Right atrium auricular region (tissue), 2 donors: ENCODE measurements at regions not wholly inside any gene's neighbourhood (a gene's known extent, or its start where the extent isn't known, plus 50 kb on each side); places are given as distances from the start of the nearest gene placed in this dataset.

Experiments
- DNase-seq: peaks from one replicate; pipeline ENCODE4 v3.0.0-alpha.2; 2019; ENCODE audit warnings: low spot score
- H3K27ac ChIP-seq, 2 donors: fragments of 200-600 bp; sonication (generic); 1 replicate in 1 of 2; 2 replicates in 1 of 2; pipeline ENCODE4 v1.5.1; 2016 to 2019
- H3K27me3 ChIP-seq, 2 donors: fragments of 200-600 bp; sonication (generic); one replicate each; pipeline versions ENCODE4 v1.5.1 to v1.6.0; 2017 to 2019
- H3K36me3 ChIP-seq: fragments of 200-600 bp; sonication (generic); one replicate; pipeline ENCODE4 v1.5.1; 2016
- H3K4me1 ChIP-seq, 2 donors: fragments of 200-600 bp; sonication (generic); one replicate each; pipeline versions ENCODE4 v1.5.1 to v1.6.0; 2017 to 2019
- H3K4me3 ChIP-seq, 2 donors: fragments of 200-600 bp; sonication (generic); 1 replicate in 1 of 2; 2 replicates in 1 of 2; pipeline ENCODE4 v1.5.1; 2017 to 2019; ENCODE audit warnings: mild to moderate bottlenecking in 1 of 2, moderate library complexity in 1 of 2
- H3K9me3 ChIP-seq, 2 donors: fragments of 200-600 bp; sonication (generic); one replicate each; pipeline ENCODE4 v1.5.1; 2019
- TF ChIP-seq, protein P1 (sequence below), 2 donors: fragments of 200-600 bp; sonication (generic); IDR thresholded peaks; one replicate each; pipeline ENCODE4 v1.5.1; 2019; ENCODE audit warnings: antibody characterized with exemption in 2 of 2

GRCh38 chr2:64760128-64760527 is 106.4 kb upstream of the SERTAD2 start:
- TF ChIP-seq, protein P1, sequence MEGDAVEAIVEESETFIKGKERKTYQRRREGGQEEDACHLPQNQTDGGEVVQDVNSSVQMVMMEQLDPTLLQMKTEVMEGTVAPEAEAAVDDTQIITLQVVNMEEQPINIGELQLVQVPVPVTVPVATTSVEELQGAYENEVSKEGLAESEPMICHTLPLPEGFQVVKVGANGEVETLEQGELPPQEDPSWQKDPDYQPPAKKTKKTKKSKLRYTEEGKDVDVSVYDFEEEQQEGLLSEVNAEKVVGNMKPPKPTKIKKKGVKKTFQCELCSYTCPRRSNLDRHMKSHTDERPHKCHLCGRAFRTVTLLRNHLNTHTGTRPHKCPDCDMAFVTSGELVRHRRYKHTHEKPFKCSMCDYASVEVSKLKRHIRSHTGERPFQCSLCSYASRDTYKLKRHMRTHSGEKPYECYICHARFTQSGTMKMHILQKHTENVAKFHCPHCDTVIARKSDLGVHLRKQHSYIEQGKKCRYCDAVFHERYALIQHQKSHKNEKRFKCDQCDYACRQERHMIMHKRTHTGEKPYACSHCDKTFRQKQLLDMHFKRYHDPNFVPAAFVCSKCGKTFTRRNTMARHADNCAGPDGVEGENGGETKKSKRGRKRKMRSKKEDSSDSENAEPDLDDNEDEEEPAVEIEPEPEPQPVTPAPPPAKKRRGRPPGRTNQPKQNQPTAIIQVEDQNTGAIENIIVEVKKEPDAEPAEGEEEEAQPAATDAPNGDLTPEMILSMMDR (IDR thresholded peaks at IDR 0.05): no peak
- Histone ChIP-seq H3K36me3 (no peaks in the 10 kb centered on the region), H3K27ac (no peak overlapping the region), H3K9me3 (no peaks in the 10 kb centered on the region), H3K4me3 (no peak overlapping the region), H3K27me3 (no peaks in the 10 kb centered on the region), H3K4me1 (no peaks in the 10 kb centered on the region)
- no peak for DNase-seq

- no peak overlapping the region for H3K4me3 ChIP-seq
- TF ChIP-seq, protein P1 (IDR thresholded peaks at IDR 0.05): no peak
- H3K27ac ChIP-seq: no peak overlapping the region
- H3K9me3 ChIP-seq: no peaks in the 10 kb centered on the region
- DNase-seq: no peak
- H3K4me1 ChIP-seq: peaks cover 0 to 7% of the 10 kb centered on the region in 2 donors
- H3K27me3 ChIP-seq: no peaks in the 10 kb centered on the region
- H3K36me3 ChIP-seq: no peaks in the 10 kb centered on the region
Observed at GRCh38 chr2:64762301-64762997, 108.7 kb upstream of the SERTAD2 start.

DNA sequence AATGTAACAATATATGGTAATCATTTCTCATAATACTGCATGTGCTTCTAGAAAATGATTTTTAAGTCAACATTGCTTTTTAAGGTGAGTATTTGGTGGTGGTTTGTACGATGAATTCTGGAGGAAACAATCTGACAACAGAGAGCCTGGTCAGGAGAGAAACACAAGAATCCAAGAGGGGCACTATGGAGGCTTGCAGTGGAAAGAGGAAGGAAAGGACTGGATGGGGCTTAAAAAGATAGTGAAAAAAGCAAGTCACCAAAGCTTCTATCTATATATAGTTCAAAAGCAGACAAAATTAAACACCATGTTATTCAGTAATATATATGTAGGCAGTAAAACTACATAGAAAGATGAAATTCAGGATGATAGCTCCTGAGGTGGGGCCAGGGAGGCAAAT is 109.4 kb upstream of the SERTAD2 start:
- H3K27me3 ChIP-seq: no peaks in the 10 kb centered on the region
- H3K9me3 ChIP-seq: no peaks in the 10 kb centered on the region
- TF ChIP-seq, protein P1 (IDR thresholded peaks at IDR 0.05): no peak
- H3K36me3 ChIP-seq: no peaks in the 10 kb centered on the region
- no peak overlapping the region for H3K27ac ChIP-seq
- DNase-seq: no peak
- no peak overlapping the region for H3K4me3 ChIP-seq
- peaks cover 0 to 7% of the 10 kb centered on the region in 2 donors for H3K4me1 ChIP-seq

GRCh38 chr2:64765160-64765805 is 111.6 kb upstream of the SERTAD2 start:
- Histone ChIP-seq H3K27ac (no peak overlapping the region), H3K4me1 (peaks cover 0 to 16% of the 10 kb centered on the region in 2 donors)

GRCh38 chr2:64766841-64767669 is 113.3 kb upstream of the SERTAD2 start:
- Histone ChIP-seq H3K27ac (peak overlapping the region; percentile 96 to 98), H3K4me3 (peak overlapping the region; percentile 42 to 77), H3K4me1 (peaks cover 0 to 26% of the 10 kb centered on the region in 2 donors), H3K27me3 (no peaks in the 10 kb centered on the region), H3K9me3 (no peaks in the 10 kb centered on the region), H3K36me3 (no peaks in the 10 kb centered on the region)
- TF ChIP-seq, protein P1 (IDR thresholded peaks at IDR 0.05): no peak
- DNase-seq: no peak

More at GRCh38 chr2:64765160-64765805, 111.6 kb upstream of the SERTAD2 start:
- no peak overlapping the region for H3K4me3 ChIP-seq
- H3K27me3 ChIP-seq: no peaks in the 10 kb centered on the region
- no peaks in the 10 kb centered on the region for H3K36me3 ChIP-seq
- DNase-seq: no peak
- no peaks in the 10 kb centered on the region for H3K9me3 ChIP-seq
- TF ChIP-seq, protein P1 (IDR thresholded peaks at IDR 0.05): no peak
